Lung microvascular endothelial cell (primary cell): ENCODE measurements at regions not wholly inside any gene's neighbourhood (a gene's known extent, or its start where the extent isn't known, plus 50 kb on each side); places are given as distances from the start of the nearest gene placed in this dataset.
"Not testable (repeated sequence)": the region's sequence is repeated elsewhere in the genome, so short reads cannot be mapped to it uniquely, and the experiment has no call there.

ENCODE experiments used
- DNase-seq, 2 donors: peaks; one replicate each; pipeline versions ENCODE4 v3.0.0 to v3.0.0-alpha.2; 2010; ENCODE audit warnings: low read depth in 2 of 2

- no peak for DNase-seq
These were observed 68.9 kb downstream of the CYP26B1 start for GRCh38 chr2:72078773-72079172.

GRCh38 chr2:72077702-72078169 lies 69.9 kb downstream of the CYP26B1 start:
- no peak for DNase-seq

- not testable (repeated sequence) for DNase-seq
These were observed 74.3 kb downstream of the CYP26B1 start for GRCh38 chr2:72073373-72073772.

GRCh38 chr2:72064197-72064596 lies 83.5 kb downstream of the CYP26B1 start:
- not testable (repeated sequence) for DNase-seq

- DNase-seq = no peak
These were observed 85.3 kb downstream of the CYP26B1 start for GRCh38 chr2:72062336-72062735.

GRCh38 chr2:72057308-72057707 lies 90.4 kb downstream of the CYP26B1 start:
- DNase-seq = no peak

GRCh38 chr2:72051971-72052505 lies 95.6 kb downstream of the CYP26B1 start:
- DNase-seq = no peak

- DNase-seq = no peak
These were observed 96.5 kb downstream of the CYP26B1 start for GRCh38 chr2:72051204-72051603.

- no peak for DNase-seq
These were observed 96.9 kb downstream of the CYP26B1 start for GRCh38 chr2:72050734-72051133.

- DNase-seq = no peak
These were observed 98.7 kb downstream of the CYP26B1 start for GRCh38 chr2:72048881-72049477.

- no peak for DNase-seq
These were observed 103.7 kb downstream of the CYP26B1 start for GRCh38 chr2:72043985-72044384.

GRCh38 chr2:72041638-72042111 lies 106.0 kb downstream of the CYP26B1 start:
- no peak for DNase-seq

- no peak for DNase-seq
These were observed 106.8 kb downstream of the CYP26B1 start for GRCh38 chr2:72040629-72041571.

GRCh38 chr2:72038524-72038923 lies 109.1 kb downstream of the CYP26B1 start:
- no peak for DNase-seq

- no peak for DNase-seq
These were observed 110.4 kb downstream of the CYP26B1 start for GRCh38 chr2:72037261-72037666.

GRCh38 chr2:72036595-72036994 lies 111.1 kb downstream of the CYP26B1 start:
- DNase-seq = no peak

- no peak for DNase-seq
These were observed 111.5 kb downstream of the CYP26B1 start for GRCh38 chr2:72036173-72036545.

- DNase-seq = peak in 1 of 2 donors; percentile 12
These were observed 112.0 kb downstream of the CYP26B1 start for GRCh38 chr2:72035518-72036172.

GRCh38 chr2:72034353-72035095 lies 113.1 kb downstream of the CYP26B1 start:
- no peak for DNase-seq

GRCh38 chr2:72033636-72034035 lies 114.0 kb downstream of the CYP26B1 start:
- no peak for DNase-seq

- no peak for DNase-seq
These were observed 115.1 kb downstream of the CYP26B1 start for GRCh38 chr2:72032481-72033041.
